ENCODE measurements at regions not wholly inside any gene's neighbourhood (a gene's known extent, or its start where the extent isn't known, plus 50 kb on each side); places are given as distances from the start of the nearest gene placed in this dataset.

DNA sequence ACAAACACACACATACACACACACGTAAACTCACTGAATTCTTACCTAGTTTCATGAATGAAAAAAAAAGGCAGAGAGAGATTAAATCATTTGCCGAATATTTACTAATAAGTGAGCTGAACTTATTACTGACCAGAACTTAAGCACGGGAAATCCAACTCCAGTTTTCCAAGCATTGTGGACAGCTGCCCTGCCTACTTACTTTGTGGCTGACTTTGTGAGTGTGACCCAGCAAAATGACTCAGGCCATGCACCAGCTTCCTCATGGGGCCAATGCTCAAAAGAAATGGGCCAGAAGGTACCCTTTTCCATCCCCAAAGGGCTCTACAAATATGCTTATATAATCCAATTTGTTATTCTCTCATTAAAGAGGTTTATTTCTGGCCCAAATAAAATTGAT, 87.4 kb upstream of the RHOBTB1 start:
- H3K4me1 ChIP-seq, result no peaks in the 10 kb centered on the region
- ATAC-seq (no peak), DNase-seq (no peak)
- no peak overlapping the region for H3K27ac ChIP-seq
- H3K4me3 ChIP-seq, result no peak overlapping the region
- H3K27me3 ChIP-seq, result no peaks in the 10 kb centered on the region
- intact Hi-C loops (cut with DNase I), result no loop called here
- TF ChIP-seq, protein P1, sequence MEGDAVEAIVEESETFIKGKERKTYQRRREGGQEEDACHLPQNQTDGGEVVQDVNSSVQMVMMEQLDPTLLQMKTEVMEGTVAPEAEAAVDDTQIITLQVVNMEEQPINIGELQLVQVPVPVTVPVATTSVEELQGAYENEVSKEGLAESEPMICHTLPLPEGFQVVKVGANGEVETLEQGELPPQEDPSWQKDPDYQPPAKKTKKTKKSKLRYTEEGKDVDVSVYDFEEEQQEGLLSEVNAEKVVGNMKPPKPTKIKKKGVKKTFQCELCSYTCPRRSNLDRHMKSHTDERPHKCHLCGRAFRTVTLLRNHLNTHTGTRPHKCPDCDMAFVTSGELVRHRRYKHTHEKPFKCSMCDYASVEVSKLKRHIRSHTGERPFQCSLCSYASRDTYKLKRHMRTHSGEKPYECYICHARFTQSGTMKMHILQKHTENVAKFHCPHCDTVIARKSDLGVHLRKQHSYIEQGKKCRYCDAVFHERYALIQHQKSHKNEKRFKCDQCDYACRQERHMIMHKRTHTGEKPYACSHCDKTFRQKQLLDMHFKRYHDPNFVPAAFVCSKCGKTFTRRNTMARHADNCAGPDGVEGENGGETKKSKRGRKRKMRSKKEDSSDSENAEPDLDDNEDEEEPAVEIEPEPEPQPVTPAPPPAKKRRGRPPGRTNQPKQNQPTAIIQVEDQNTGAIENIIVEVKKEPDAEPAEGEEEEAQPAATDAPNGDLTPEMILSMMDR (IDR thresholded peaks at IDR 0.05), result no peak
- TF ChIP-seq POLR2A (IDR thresholded peaks at IDR 0.05), result no peak
- 89% methylated on average over 3 of the region's 3 CpGs for WGBS (ENCODE audit: insufficient coverage, low coverage, low lambda C conversion rate, missing lambda C conversion rate)
- no peaks in the 10 kb centered on the region for H3K36me3 ChIP-seq
- H3K9me3 ChIP-seq, result no peaks in the 10 kb centered on the region

DNA sequence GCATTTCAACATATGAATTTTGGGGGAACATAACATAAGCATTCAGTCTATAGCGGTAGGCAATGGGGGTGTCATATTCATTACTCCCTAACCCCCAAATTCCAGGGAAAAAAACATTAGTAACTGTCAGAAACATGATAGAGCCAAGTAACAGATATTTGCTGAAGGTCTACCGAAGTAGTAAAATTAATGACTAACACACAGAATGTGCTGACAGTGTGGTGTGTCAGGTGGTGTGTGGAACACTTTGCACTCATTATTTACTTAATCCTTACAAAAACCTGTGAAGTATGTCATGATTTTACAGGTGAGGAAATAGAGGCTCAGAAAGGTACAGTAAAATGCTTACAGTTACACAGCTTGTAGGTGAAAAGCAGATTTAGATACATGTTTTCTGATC, 85.4 kb upstream of the RHOBTB1 start:
- ATAC-seq (no peak), DNase-seq (no peak)
- TF ChIP-seq, protein P1 (IDR thresholded peaks at IDR 0.05), result no peak
- TF ChIP-seq POLR2A (IDR thresholded peaks at IDR 0.05), result no peak
- intact Hi-C loops (cut with DNase I), result no loop called here
- Histone ChIP-seq H3K4me1 (no peaks in the 10 kb centered on the region), H3K36me3 (no peaks in the 10 kb centered on the region), H3K9me3 (no peaks in the 10 kb centered on the region), H3K27me3 (no peaks in the 10 kb centered on the region), H3K27ac (no peak overlapping the region), H3K4me3 (no peak overlapping the region)
- WGBS (ENCODE audit: insufficient coverage, low coverage, low lambda C conversion rate, missing lambda C conversion rate), result 63% methylated on average over 2 of the region's 2 CpGs

DNA sequence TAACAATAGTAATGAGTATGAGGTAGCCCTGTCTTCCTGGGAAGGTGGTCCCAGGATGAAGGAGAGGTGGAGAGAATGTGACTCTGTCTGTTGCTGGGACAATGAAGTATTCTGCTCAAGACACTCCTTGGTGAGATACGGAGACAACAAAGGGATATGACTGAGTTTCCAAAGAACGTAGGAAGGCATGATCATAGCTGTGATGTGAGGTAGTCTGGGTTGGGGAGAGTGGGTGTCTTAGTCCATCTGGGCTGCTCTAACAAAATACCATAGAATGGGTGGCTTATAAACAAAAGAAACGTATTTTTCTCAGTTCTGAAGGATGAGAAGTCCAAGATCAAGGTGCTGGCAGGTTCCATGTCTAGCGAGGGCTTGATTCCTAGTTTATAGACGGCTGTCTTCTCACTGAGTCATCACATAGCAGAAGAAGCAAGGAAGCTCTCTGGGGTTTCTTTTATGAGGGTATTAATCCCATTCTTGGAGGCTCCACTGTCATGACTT, 84.9 kb upstream of the RHOBTB1 start:
- WGBS (ENCODE audit: insufficient coverage, low coverage, low lambda C conversion rate, missing lambda C conversion rate), result 61% methylated on average over 4 of the region's 5 CpGs
- intact Hi-C loops (cut with DNase I), result no loop called here

DNA sequence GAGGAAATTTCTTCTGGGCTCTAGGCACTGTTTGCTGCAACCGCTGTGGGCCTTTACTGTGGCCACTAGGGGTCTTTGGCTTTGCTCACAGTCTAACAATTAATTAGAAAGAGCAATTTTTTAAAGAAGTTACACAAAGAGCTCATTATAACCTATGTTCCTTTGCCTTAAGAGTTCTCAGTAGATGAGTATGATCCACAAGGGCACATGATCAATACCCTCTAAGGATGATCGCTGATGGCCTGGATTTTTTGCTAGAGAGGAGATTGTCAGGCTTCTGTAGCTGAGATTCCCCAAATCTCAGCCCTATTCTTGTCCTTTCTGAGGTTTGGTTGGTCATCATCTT, 80.8 kb upstream of the RHOBTB1 start:
- WGBS (ENCODE audit: insufficient coverage, low coverage, low lambda C conversion rate, missing lambda C conversion rate), result 77% methylated on average over 2 of the region's 2 CpGs

More for the DNA sequence above, 84.9 kb upstream of the RHOBTB1 start:
- Histone ChIP-seq H3K4me3 (no peak overlapping the region), H3K27me3 (no peaks in the 10 kb centered on the region), H3K9me3 (no peaks in the 10 kb centered on the region), H3K36me3 (no peaks in the 10 kb centered on the region), H3K27ac (no peak overlapping the region), H3K4me1 (no peaks in the 10 kb centered on the region)
- no peak for DNase-seq
- TF ChIP-seq, protein P1 (IDR thresholded peaks at IDR 0.05), result no peak
- no peak for TF ChIP-seq POLR2A (IDR thresholded peaks at IDR 0.05)
- ATAC-seq, result no peak

More for the DNA sequence above, 80.8 kb upstream of the RHOBTB1 start:
- intact Hi-C loops (cut with DNase I), result no loop called here
- Histone ChIP-seq H3K9me3 (no peaks in the 10 kb centered on the region), H3K27me3 (no peaks in the 10 kb centered on the region), H3K4me1 (no peaks in the 10 kb centered on the region), H3K27ac (no peak overlapping the region), H3K36me3 (no peaks in the 10 kb centered on the region), H3K4me3 (no peak overlapping the region)
- TF ChIP-seq, protein P1 (IDR thresholded peaks at IDR 0.05), result peak; percentile 19 to 48 (median 44)
- no peak for TF ChIP-seq POLR2A (IDR thresholded peaks at IDR 0.05)
- DNase-seq (no peak), ATAC-seq (peak; percentile 41 to 54 (median 46))

Data from right lobe of liver (tissue), 6 donors.